ENCODE measurements at regions not wholly inside any gene's neighbourhood (a gene's known extent, or its start where the extent isn't known, plus 50 kb on each side); places are given as distances from the start of the nearest gene placed in this dataset.

GRCh38 chr16:86649875-86650274 lies 71.5 kb downstream of the FOXL1 start:
- no peak for DNase-seq (ENCODE audit: low read depth, low spot score)
- H3K4me3 ChIP-seq (ENCODE audit: low read depth, low read length), result no peak overlapping the region
- TF ChIP-seq, protein P1, sequence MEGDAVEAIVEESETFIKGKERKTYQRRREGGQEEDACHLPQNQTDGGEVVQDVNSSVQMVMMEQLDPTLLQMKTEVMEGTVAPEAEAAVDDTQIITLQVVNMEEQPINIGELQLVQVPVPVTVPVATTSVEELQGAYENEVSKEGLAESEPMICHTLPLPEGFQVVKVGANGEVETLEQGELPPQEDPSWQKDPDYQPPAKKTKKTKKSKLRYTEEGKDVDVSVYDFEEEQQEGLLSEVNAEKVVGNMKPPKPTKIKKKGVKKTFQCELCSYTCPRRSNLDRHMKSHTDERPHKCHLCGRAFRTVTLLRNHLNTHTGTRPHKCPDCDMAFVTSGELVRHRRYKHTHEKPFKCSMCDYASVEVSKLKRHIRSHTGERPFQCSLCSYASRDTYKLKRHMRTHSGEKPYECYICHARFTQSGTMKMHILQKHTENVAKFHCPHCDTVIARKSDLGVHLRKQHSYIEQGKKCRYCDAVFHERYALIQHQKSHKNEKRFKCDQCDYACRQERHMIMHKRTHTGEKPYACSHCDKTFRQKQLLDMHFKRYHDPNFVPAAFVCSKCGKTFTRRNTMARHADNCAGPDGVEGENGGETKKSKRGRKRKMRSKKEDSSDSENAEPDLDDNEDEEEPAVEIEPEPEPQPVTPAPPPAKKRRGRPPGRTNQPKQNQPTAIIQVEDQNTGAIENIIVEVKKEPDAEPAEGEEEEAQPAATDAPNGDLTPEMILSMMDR (IDR thresholded peaks at IDR 0.05; ENCODE audit: insufficient read depth, low read length, missing control alignments), result no peak
- CTCF ChIA-PET, result no interaction called here
- POLR2A ChIA-PET, result no interaction called here

GRCh38 chr16:86651013-86651627 lies 72.8 kb downstream of the FOXL1 start:
- DNase-seq (ENCODE audit: low read depth, low spot score), result no peak
- POLR2A ChIA-PET, result no interaction called here
- TF ChIP-seq, protein P1 (IDR thresholded peaks at IDR 0.05; ENCODE audit: insufficient read depth, low read length, missing control alignments), result no peak
- CTCF ChIA-PET, result no interaction called here
- no peak overlapping the region for H3K4me3 ChIP-seq (ENCODE audit: low read depth, low read length)

DNA sequence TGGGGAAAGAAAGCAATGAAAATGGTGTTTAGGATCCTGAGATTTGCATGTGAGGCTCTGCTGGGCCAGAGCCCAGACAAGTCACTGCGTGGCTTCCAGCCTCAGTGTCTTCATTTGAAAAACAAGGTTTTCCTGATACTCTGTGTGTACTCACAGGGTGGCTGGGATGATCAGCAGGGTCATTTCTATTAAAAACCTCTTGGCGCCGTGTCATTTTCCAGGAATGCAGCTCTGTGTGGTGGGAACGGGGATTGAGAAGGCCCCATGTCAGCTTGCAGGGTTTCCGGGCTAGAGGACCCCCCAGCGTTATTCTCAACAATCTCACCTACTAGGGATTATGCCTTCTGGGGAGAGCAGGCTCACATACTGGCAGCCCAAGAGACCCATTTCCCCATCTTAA lies 73.5 kb downstream of the FOXL1 start:
- CTCF ChIA-PET, result no interaction called here
- POLR2A ChIA-PET, result no interaction called here
- no peak for DNase-seq (ENCODE audit: low read depth, low spot score)
- TF ChIP-seq, protein P1 (IDR thresholded peaks at IDR 0.05; ENCODE audit: insufficient read depth, low read length, missing control alignments), result no peak
- H3K4me3 ChIP-seq (ENCODE audit: low read depth, low read length), result no peak overlapping the region

DNA sequence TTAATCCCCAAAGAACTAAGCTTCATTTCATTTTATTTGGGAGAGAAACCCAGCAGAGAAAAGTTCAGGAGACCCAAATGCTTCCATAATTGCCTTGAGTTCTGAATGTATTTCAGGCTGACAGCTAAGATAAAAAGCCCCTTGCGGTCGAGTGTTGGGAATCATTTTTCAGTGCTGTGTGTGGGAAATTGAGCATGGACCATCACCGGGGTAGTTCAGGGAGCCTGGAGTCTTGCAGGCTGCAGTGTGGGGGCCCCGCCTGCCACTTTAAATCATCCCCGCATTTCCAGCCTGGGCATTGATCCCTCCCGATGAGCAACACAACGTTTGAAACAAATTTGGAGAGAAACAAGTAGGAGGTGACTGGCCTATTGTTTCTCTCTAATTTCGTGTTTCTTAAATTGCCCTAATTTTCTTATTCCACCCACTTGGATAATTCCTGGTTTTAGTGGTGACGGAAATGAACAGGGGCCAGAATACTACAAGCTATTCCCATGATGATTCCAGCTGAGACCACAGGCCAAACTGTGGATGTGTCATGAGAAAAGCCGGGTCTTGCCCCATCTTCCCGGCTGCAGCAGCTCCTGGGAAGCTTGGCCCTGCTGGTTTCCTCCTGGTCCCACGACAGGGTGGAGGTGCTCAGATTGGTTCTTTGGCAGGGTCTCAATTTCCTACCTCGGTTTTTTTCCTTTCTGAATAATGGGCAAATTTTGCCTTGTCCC lies 75.1 kb downstream of the FOXL1 start:
- no peak overlapping the region for H3K4me3 ChIP-seq (ENCODE audit: low read depth, low read length)
- no peak for DNase-seq (ENCODE audit: low read depth, low spot score)
- TF ChIP-seq, protein P1 (IDR thresholded peaks at IDR 0.05; ENCODE audit: insufficient read depth, low read length, missing control alignments), result no peak
- POLR2A ChIA-PET, result no interaction called here
- CTCF ChIA-PET, result interaction anchor here (1.2 to 2.5 kb wide), 2 partner anchors 12 to 17 kb away, joined by 4 to 8 read pairs; no protein-coding TSS in a partner anchor

- H3K4me3 ChIP-seq (ENCODE audit: low read depth, low read length), result no peak overlapping the region
- CTCF ChIA-PET, result no interaction called here
Observed at GRCh38 chr16:86657972-86658371, 79.6 kb downstream of the FOXL1 start.

DNA sequence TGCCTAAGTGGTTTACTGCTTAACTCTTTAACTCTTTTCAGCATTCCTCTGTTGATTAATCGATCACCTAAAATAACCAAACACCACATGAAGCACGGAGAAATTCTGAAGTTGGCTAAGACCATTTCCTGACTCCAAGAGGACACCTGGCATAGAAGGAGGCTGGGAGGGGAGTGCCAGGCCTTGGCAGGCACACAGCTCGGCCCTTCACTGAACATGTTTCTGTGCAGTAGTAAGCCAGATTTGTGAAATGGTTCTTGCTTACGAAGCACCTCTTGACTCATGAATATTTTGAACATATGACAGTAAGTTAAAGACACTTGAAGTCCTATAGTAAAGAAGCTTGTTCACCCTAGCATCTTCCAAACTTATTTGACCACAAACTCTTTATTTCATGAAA lies 82.3 kb downstream of the FOXL1 start:
- ChIA-PET POLR2A (interaction anchor here (0.7 kb wide), 1 partner anchor 162 kb away, joined by 3 read pairs; no protein-coding TSS in a partner anchor), CTCF (interaction anchor here (0.9 to 2.0 kb wide), 3 partner anchors 17 to 402 kb away, joined by 3 to 4 read pairs (median 3); no protein-coding TSS in a partner anchor)
- DNase-seq (ENCODE audit: low read depth, low spot score), result no peak
- H3K4me3 ChIP-seq (ENCODE audit: low read depth, low read length), result no peak overlapping the region
- TF ChIP-seq, protein P1 (IDR thresholded peaks at IDR 0.05; ENCODE audit: insufficient read depth, low read length, missing control alignments), result no peak

More at GRCh38 chr16:86657972-86658371, 79.6 kb downstream of the FOXL1 start:
- TF ChIP-seq, protein P1 (IDR thresholded peaks at IDR 0.05; ENCODE audit: insufficient read depth, low read length, missing control alignments), result no peak
- no peak for DNase-seq (ENCODE audit: low read depth, low spot score)
- POLR2A ChIA-PET, result no interaction called here
